Upper lobe of right lung (tissue), 1 donor: ENCODE measurements at regions not wholly inside any gene's neighbourhood (a gene's known extent, or its start where the extent isn't known, plus 50 kb on each side); places are given as distances from the start of the nearest gene placed in this dataset.

Experiments used
- ATAC-seq: fragments of 200-7000 bp; cut with Tn5 transposase; one replicate; pipeline ENCODE4 v1.9.1; 2020; ENCODE audit warnings: mild to moderate bottlenecking, moderate library complexity
- DNase-seq: peaks from one replicate; pipeline ENCODE4 v3.0.0-alpha.2; 2020
- H3K27ac ChIP-seq: fragments of 200-600 bp; one replicate; pipeline ENCODE4 v1.8.0; 2022
- H3K27me3 ChIP-seq: fragments of 200-600 bp; one replicate; pipeline ENCODE4 v1.8.0; 2022; ENCODE audit warnings: mild to moderate bottlenecking
- H3K36me3 ChIP-seq: fragments of 200-600 bp; one replicate; pipeline ENCODE4 v1.8.0; 2022
- H3K4me1 ChIP-seq: fragments of 200-600 bp; one replicate; pipeline ENCODE4 v1.8.0; 2022
- H3K4me3 ChIP-seq: fragments of 200-600 bp; one replicate; pipeline ENCODE4 v1.8.0; 2022; ENCODE audit warnings: mild to moderate bottlenecking
- H3K9me3 ChIP-seq: fragments of 200-600 bp; one replicate; pipeline ENCODE4 v1.8.0; 2022
- CTCF ChIP-seq: fragments of 200-600 bp; IDR thresholded peaks from one replicate; pipeline ENCODE4 v1.8.0; 2022; ENCODE audit warnings: antibody characterized with exemption
- intact Hi-C: fragments of 100-400 bp; cut with DNase I; formaldehyde crosslinking; loops from one replicate; pipeline ENCODE4 v1.11.0; 2022
- donor health status: DM: no; HTN: yes; CAD: no; lungs with severe emphysema.

- ATAC-seq (no peak), DNase-seq (no peak)
- Histone ChIP-seq H3K9me3 (no peaks in the 10 kb centered on the region), H3K4me1 (no peaks in the 10 kb centered on the region), H3K4me3 (no peak overlapping the region), H3K36me3 (no peaks in the 10 kb centered on the region), H3K27me3 (no peaks in the 10 kb centered on the region), H3K27ac (no peak overlapping the region)
- intact Hi-C loops, result no loop called here
- no peak for TF ChIP-seq CTCF
Measured at GRCh38 chr1:30201015-30201414, 522.4 kb downstream of the MATN1 start.

DNA sequence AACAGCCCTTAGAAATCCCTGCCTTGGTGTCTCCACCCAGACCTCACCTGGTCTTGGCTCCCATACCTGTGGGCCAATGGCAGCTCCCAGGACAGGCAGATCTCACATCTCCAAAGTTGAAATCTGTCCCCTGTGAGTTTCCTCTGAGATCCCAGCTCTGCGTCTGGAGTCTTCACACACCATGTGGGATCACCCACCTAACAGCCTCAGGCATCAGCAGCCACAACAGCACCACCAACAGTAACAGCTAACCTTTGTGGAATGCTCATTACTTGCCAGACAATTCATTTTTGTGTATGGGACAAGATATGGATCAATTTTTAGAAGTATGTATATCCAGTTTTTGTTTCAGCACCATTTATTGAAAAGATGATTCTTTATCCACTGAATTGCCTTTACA is 523.2 kb downstream of the MATN1 start:
- DNase-seq (no peak), ATAC-seq (no peak)
- H3K27me3 ChIP-seq, result no peaks in the 10 kb centered on the region
- H3K27ac ChIP-seq, result no peak overlapping the region
- H3K4me1 ChIP-seq, result no peaks in the 10 kb centered on the region
- intact Hi-C loops, result no loop called here
- H3K4me3 ChIP-seq, result no peak overlapping the region
- TF ChIP-seq CTCF, result no peak
- no peaks in the 10 kb centered on the region for H3K36me3 ChIP-seq
- no peaks in the 10 kb centered on the region for H3K9me3 ChIP-seq

DNA sequence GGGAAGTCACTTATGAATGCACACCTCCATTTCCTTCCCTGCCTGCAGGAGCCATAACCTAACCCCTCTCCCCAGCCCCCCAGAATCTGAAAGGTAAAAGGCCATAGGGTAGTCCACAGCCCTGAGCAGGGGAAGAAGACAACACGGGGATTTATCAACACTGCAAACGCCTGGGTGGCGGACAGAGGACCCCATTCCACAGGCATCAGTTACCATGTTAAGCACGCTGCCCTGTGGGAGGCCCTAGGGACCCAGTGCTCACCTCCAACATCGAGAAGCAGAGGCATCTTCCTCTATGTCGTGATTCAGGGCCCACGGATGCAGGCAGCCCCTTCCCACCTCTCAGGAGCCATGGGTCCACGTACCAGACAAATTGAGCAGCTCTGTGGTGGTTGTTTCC is 523.8 kb downstream of the MATN1 start:
- no peak for ATAC-seq
- DNase-seq, result no peak
- Histone ChIP-seq H3K4me1 (no peaks in the 10 kb centered on the region), H3K9me3 (no peaks in the 10 kb centered on the region), H3K27ac (no peak overlapping the region), H3K4me3 (no peak overlapping the region), H3K27me3 (no peaks in the 10 kb centered on the region), H3K36me3 (no peaks in the 10 kb centered on the region)
- intact Hi-C loops, result no loop called here
- TF ChIP-seq CTCF, result no peak

GRCh38 chr1:30198795-30199403 is 524.5 kb downstream of the MATN1 start:
- ATAC-seq (no peak), DNase-seq (no peak)
- H3K4me3 ChIP-seq, result no peak overlapping the region
- intact Hi-C loops, result no loop called here
- H3K36me3 ChIP-seq, result no peaks in the 10 kb centered on the region
- no peak overlapping the region for H3K27ac ChIP-seq
- H3K4me1 ChIP-seq, result no peaks in the 10 kb centered on the region
- H3K27me3 ChIP-seq, result no peaks in the 10 kb centered on the region
- no peak for TF ChIP-seq CTCF
- no peaks in the 10 kb centered on the region for H3K9me3 ChIP-seq

DNA sequence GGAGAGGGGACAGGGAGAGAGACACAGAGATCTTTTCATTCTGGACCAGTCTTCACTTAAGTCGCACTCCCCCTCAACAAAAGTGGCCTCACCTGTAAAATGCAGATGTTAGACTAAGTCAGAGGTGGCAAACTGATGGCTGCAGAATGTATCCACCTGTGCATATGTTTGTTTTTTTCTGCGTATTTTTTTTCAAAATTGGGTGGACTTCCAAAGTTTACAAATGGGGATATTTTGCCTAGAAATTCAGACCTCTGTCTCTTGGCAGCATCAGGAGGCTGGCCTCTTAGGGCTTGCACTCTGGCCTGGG is 525.0 kb downstream of the MATN1 start:
- no peak for ATAC-seq
- no peak for TF ChIP-seq CTCF
- no peaks in the 10 kb centered on the region for H3K4me1 ChIP-seq
- no peak for DNase-seq
- no peaks in the 10 kb centered on the region for H3K36me3 ChIP-seq
- no peaks in the 10 kb centered on the region for H3K9me3 ChIP-seq
- intact Hi-C loops, result no loop called here
- no peaks in the 10 kb centered on the region for H3K27me3 ChIP-seq
- H3K27ac ChIP-seq, result no peak overlapping the region
- H3K4me3 ChIP-seq, result no peak overlapping the region
